Suprapubic skin (tissue), 3 donors: ENCODE measurements at regions not wholly inside any gene's neighbourhood (a gene's known extent, or its start where the extent isn't known, plus 50 kb on each side); places are given as distances from the start of the nearest gene placed in this dataset.

Source experiments
- POLR2AphosphoS5 ChIP-seq, 3 donors: sonication (generic); formaldehyde crosslinking; IDR thresholded peaks; one replicate each; pipeline ENCODE4 v1.6.1; 2017; ENCODE audit warnings: antibody characterized with exemption in 3 of 3
- TF ChIP-seq, protein P1 (sequence below), 2 donors: fragments of 200-600 bp in 1 of 2; fragments of 450-650 bp in 1 of 2; sonication (generic) in 1 of 2; IDR thresholded peaks; one replicate each; pipeline ENCODE4 v1.5.1; 2016 to 2019; ENCODE audit warnings: antibody characterized with exemption in 2 of 2, mild to moderate bottlenecking in 1 of 2, moderate library complexity in 1 of 2

- TF ChIP-seq, protein P1, sequence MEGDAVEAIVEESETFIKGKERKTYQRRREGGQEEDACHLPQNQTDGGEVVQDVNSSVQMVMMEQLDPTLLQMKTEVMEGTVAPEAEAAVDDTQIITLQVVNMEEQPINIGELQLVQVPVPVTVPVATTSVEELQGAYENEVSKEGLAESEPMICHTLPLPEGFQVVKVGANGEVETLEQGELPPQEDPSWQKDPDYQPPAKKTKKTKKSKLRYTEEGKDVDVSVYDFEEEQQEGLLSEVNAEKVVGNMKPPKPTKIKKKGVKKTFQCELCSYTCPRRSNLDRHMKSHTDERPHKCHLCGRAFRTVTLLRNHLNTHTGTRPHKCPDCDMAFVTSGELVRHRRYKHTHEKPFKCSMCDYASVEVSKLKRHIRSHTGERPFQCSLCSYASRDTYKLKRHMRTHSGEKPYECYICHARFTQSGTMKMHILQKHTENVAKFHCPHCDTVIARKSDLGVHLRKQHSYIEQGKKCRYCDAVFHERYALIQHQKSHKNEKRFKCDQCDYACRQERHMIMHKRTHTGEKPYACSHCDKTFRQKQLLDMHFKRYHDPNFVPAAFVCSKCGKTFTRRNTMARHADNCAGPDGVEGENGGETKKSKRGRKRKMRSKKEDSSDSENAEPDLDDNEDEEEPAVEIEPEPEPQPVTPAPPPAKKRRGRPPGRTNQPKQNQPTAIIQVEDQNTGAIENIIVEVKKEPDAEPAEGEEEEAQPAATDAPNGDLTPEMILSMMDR (IDR thresholded peaks at IDR 0.05), result no peak
- TF ChIP-seq POLR2AphosphoS5 (IDR thresholded peaks at IDR 0.05), result no peak
Observed at GRCh38 chr7:109308816-109309215, 739.1 kb downstream of the DNAJB9 start.
